ENCODE measurements at regions not wholly inside any gene's neighbourhood (a gene's known extent, or its start where the extent isn't known, plus 50 kb on each side); places are given as distances from the start of the nearest gene placed in this dataset.

DNA sequence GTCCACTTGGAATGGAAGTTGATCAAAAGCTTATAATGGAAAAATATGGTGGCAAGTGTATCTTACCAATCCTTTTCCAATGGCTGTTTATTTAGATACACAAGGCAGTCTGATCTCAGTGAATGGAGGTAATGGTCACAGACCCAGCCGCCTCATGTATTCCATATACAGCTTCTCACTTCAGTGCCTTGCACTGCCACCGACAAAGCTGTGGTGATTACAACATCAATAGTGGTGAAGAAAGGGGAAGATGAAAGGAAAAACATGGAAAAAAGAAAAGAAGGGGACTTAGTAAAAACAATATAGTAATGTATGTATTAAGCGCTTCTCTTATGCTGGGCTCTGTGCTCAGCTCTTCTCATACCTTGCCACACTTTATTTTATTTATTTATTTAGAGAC lies 297.3 kb upstream of the RASA1 start:
- Histone ChIP-seq H2BK20ac (ENCODE audit: low read depth, low read length) (no peak overlapping the region), H3K4ac (ENCODE audit: low read depth, low read length) (no peak overlapping the region), H4K91ac (ENCODE audit: insufficient read depth, low read depth, low read length) (no peak overlapping the region), H2AK5ac (ENCODE audit: low read depth, low read length) (no peak overlapping the region), H2BK5ac (ENCODE audit: low read depth, low read length, poor library complexity, severe bottlenecking) (no peak overlapping the region), H3K36me3 (ENCODE audit: control insufficient read depth, insufficient read depth, low read length) (no peaks in the 10 kb centered on the region), H3K27ac (ENCODE audit: insufficient read depth, low read length) (no peak overlapping the region), H3K56ac (ENCODE audit: extremely low read depth, insufficient read depth, low read length) (no peak overlapping the region), H3K18ac (ENCODE audit: low read depth, low read length) (no peak overlapping the region), H3K4me1 (ENCODE audit: control insufficient read depth, insufficient read depth, low read length) (no peaks in the 10 kb centered on the region), H3K9me3 (ENCODE audit: control insufficient read depth, insufficient read depth, low read length) (no peaks in the 10 kb centered on the region), H3K23ac (ENCODE audit: low read depth, low read length) (no peak overlapping the region), H2AFZ (replicated peaks; ENCODE audit: low read length, poor library complexity) (no peak overlapping the region), H4K20me1 (ENCODE audit: insufficient read depth, low read length) (no peaks in the 10 kb centered on the region), H4K8ac (ENCODE audit: low read depth in 2 of 2, low read length in 2 of 2) (no peak overlapping the region), H3K9me1 (ENCODE audit: insufficient read depth, low read length) (no peaks in the 10 kb centered on the region), H2BK15ac (ENCODE audit: low read depth, low read length) (no peak overlapping the region), H2AK9ac (replicated peaks; ENCODE audit: low read depth, low read length, poor library complexity) (no peak overlapping the region), H3K9ac (ENCODE audit: low read depth, low read length) (no peak overlapping the region), H3K4me2 (ENCODE audit: low read depth, low read length) (no peak overlapping the region), H3K27me3 (ENCODE audit: control insufficient read depth, insufficient read depth, low read length) (no peaks in the 10 kb centered on the region), H3K4me3 (ENCODE audit: insufficient read depth, low read depth, low read length) (no peak overlapping the region), H2BK120ac (ENCODE audit: low read depth, low read length) (no peak overlapping the region), H3K14ac (replicated peaks; ENCODE audit: low read depth, low read length) (no peak overlapping the region), H4K5ac (ENCODE audit: low read depth, low read length) (no peak overlapping the region), H3K79me1 (ENCODE audit: low read depth in 1 of 2, low read length in 2 of 2) (no peaks in the 10 kb centered on the region)
- POLR2A ChIA-PET (ENCODE audit: unreplicated experiment) = no interaction called here
- no CpG with 5 or more reads among the region's 3 CpGs for WGBS, 2 experiments (ENCODE audit: extremely low coverage in 2 of 2, insufficient read length in 1 of 2)
- CTCF ChIA-PET = interaction anchor here (0.5 to 1.7 kb wide), 2 partner anchors 90 to 414 kb away, joined by 3 to 11 read pairs; no protein-coding TSS in a partner anchor
- no TSS peak for BruUV-seq (replicated peaks)
- in situ Hi-C loops (cut with MboI; ENCODE audit: low sequenced_read_pairs) = no loop called here
- DNase-seq (no peak), ATAC-seq (ENCODE audit: low read depth) (no peak)
- dilution Hi-C loops (cut with HindIII; ENCODE audit: low sequenced_read_pairs, unreplicated experiment) = no loop called here
- intact Hi-C loops (cut with micrococcal nuclease) = loop anchor here (2.0 kb wide), 1 partner anchor 34 kb away; no protein-coding TSS in a partner anchor
- TF ChIP-seq, protein P1, sequence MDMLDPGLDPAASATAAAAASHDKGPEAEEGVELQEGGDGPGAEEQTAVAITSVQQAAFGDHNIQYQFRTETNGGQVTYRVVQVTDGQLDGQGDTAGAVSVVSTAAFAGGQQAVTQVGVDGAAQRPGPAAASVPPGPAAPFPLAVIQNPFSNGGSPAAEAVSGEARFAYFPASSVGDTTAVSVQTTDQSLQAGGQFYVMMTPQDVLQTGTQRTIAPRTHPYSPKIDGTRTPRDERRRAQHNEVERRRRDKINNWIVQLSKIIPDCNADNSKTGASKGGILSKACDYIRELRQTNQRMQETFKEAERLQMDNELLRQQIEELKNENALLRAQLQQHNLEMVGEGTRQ (IDR thresholded peaks at IDR 0.05; ENCODE audit: low read depth, low read length) = no peak
- no peak for TF ChIP-seq NFE2L2 (IDR thresholded peaks at IDR 0.05; ENCODE audit: low read depth, low read length)
- TF ChIP-seq, protein P2, sequence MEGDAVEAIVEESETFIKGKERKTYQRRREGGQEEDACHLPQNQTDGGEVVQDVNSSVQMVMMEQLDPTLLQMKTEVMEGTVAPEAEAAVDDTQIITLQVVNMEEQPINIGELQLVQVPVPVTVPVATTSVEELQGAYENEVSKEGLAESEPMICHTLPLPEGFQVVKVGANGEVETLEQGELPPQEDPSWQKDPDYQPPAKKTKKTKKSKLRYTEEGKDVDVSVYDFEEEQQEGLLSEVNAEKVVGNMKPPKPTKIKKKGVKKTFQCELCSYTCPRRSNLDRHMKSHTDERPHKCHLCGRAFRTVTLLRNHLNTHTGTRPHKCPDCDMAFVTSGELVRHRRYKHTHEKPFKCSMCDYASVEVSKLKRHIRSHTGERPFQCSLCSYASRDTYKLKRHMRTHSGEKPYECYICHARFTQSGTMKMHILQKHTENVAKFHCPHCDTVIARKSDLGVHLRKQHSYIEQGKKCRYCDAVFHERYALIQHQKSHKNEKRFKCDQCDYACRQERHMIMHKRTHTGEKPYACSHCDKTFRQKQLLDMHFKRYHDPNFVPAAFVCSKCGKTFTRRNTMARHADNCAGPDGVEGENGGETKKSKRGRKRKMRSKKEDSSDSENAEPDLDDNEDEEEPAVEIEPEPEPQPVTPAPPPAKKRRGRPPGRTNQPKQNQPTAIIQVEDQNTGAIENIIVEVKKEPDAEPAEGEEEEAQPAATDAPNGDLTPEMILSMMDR (conservative IDR thresholded peaks at IDR 0.05; ENCODE audit: low read depth, low read length) = no peak
- no peak for TF ChIP-seq POLR2A (IDR thresholded peaks at IDR 0.05; ENCODE audit: low read depth, low read length)
- no peak for TF ChIP-seq BHLHE40 (IDR thresholded peaks at IDR 0.05; ENCODE audit: low read depth, low read length)
